HFF-Myc (cell line): ENCODE measurements at regions not wholly inside any gene's neighbourhood (a gene's known extent, or its start where the extent isn't known, plus 50 kb on each side); places are given as distances from the start of the nearest gene placed in this dataset.

Source experiments
- DNase-seq: peaks from one replicate; pipeline ENCODE4 v3.0.0-alpha.2; 2011; ENCODE audit warnings: low read depth; ENCODE audit errors: extremely low read depth
- H3K4me3 ChIP-seq: replicated peaks from 2 replicates; pipeline ENCODE4 v1.5.1; 2011; ENCODE audit warnings: low read depth, mild to moderate bottlenecking, control low read depth, low read length
- TF ChIP-seq, protein P1 (sequence below): IDR thresholded peaks from 2 replicates; pipeline ENCODE4 v1.5.1; 2012; ENCODE audit warnings: mild to moderate bottlenecking, low read depth, low read length, control low read depth; ENCODE audit errors: missing control alignments

DNA sequence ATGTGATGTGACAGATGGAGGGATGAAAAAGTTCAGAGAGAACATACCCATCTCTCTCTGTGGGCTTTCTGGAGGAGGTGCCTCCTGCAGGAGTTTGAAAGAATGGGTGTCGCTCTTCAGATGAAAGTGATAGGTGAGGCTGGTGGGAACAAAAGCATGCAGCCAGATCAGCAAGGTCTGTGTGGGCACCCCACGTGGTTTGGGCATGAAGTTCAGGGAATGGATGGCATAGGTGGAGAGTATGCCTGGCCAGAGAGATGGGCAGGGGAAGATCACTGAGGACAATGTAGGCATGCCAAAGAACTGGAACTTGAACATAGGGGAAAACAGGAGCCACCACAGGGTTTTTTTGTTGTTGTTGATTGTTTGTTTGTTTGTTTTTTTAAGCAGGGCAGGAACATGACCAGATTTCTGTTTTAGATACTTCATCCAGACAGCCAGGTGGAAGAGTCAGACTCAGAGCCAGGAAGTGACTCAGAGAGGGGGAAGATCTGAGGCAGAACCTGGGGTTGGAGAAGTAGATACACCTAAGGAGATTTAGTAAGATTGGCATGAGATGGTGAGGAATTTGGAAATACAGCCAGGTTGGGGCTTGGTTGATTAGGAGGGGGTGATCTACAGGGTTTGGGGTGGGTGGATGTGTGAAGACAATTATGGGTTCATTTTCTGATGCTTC, 64.8 kb upstream of the CLSTN2 start:
- TF ChIP-seq, protein P1, sequence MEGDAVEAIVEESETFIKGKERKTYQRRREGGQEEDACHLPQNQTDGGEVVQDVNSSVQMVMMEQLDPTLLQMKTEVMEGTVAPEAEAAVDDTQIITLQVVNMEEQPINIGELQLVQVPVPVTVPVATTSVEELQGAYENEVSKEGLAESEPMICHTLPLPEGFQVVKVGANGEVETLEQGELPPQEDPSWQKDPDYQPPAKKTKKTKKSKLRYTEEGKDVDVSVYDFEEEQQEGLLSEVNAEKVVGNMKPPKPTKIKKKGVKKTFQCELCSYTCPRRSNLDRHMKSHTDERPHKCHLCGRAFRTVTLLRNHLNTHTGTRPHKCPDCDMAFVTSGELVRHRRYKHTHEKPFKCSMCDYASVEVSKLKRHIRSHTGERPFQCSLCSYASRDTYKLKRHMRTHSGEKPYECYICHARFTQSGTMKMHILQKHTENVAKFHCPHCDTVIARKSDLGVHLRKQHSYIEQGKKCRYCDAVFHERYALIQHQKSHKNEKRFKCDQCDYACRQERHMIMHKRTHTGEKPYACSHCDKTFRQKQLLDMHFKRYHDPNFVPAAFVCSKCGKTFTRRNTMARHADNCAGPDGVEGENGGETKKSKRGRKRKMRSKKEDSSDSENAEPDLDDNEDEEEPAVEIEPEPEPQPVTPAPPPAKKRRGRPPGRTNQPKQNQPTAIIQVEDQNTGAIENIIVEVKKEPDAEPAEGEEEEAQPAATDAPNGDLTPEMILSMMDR, result no peak
- no peak for DNase-seq
- H3K4me3 ChIP-seq, result no peak overlapping the region

DNA sequence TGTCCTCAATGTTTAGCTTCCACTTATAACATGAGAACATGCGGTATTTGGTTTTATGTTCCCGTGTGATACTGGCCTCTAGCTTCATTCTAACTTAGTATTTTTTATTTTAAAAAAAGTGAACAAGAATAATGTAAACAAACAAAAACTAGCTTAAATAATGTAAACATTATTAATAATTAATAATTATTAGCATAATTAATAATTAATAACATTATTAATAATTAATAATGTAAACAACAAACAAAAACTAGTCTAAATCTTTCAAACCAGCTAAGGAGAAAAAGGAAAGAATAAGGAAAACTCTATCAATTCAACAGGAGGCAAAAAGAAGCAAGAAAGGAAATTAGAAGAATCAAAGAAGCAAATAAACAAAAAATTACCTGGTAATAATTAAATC, 66.2 kb upstream of the CLSTN2 start:
- TF ChIP-seq, protein P1, result no peak
- H3K4me3 ChIP-seq, result no peak overlapping the region
- DNase-seq, result no peak

DNA sequence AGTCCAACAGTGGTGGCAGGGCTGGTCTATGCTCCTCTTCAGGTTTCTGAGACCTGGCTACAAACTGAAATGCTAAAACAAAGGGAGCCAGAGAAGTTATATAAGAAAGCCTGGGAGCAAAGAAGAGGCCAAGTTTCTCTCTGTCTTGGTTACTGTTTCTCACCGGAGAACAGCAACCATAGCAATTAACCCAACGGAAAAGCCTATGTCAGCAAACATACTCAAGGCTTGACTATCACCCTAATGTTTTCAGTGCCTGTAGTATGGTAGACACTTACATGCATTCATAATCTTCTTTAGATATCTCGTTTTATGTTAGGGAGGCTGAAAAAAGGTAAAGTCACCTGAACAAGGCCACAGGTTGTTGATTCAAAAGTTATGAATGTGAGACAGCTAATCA, 86.3 kb upstream of the CLSTN2 start:
- TF ChIP-seq, protein P1, result no peak
- no peak overlapping the region for H3K4me3 ChIP-seq

DNA sequence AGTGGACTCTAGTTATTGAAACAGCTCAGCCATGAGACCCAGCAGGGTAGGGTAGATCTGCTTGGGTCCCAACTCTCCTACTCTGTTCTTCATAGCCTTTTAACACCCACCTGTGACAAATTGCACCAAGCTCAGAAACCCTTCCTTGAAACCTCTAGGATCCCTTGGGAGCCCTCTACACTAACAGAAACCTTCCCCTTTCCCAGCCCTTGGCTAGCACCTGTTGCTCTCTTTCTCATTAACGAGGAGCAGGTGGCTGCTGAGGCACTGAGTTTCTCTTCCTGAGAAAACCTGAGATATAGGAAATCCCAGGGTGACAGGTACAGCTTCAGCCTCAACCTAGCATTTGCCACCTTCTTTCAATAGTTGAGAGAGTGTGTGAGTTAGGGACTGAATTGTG, 88.3 kb upstream of the CLSTN2 start:
- H3K4me3 ChIP-seq, result no peak overlapping the region
- no peak for DNase-seq
- TF ChIP-seq, protein P1, result no peak

More for the DNA sequence above, 86.3 kb upstream of the CLSTN2 start:
- no peak for DNase-seq

DNA sequence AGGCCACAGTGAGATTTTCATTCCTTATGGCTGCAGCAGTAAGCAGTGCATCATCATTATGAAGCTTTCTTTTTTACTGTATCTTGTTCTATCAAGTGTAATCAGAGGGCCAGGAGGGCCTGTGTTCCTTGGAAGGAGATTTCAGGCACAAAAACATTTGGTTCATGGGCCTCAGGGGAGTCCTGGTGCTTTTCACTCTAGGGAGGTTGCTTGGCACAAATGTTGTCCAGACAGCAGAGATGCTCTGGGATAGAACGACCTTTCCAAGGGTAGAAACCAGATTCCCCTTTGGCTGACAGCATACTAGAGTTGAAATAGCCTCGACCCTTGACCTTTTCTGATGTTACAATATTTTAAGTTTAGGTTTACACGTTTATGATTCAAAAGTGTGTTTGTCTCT, 95.3 kb upstream of the CLSTN2 start:
- DNase-seq, result no peak
- TF ChIP-seq, protein P1, result no peak

DNA sequence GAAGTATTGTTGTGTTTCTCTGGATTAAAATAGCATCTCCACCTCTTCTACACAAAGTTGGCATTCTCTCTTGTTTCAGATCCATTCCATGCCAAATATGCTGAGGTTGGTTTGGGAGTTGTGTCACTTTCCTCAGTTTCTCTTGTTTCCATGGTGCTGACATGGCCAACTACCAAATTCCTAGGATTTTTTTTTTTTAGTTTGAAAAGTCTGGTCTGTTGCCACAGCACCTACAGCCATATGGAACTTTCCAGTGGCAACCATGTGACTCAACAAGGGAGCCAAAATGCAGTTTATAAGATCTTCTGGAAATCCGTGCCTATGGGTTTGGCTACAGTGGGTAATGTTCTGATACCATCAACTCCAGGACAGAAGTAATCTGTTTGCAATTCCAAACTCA, 96.0 kb upstream of the CLSTN2 start:
- no peak overlapping the region for H3K4me3 ChIP-seq
- TF ChIP-seq, protein P1, result no peak
- DNase-seq, result no peak

More for the DNA sequence above, 95.3 kb upstream of the CLSTN2 start:
- H3K4me3 ChIP-seq, result no peak overlapping the region

DNA sequence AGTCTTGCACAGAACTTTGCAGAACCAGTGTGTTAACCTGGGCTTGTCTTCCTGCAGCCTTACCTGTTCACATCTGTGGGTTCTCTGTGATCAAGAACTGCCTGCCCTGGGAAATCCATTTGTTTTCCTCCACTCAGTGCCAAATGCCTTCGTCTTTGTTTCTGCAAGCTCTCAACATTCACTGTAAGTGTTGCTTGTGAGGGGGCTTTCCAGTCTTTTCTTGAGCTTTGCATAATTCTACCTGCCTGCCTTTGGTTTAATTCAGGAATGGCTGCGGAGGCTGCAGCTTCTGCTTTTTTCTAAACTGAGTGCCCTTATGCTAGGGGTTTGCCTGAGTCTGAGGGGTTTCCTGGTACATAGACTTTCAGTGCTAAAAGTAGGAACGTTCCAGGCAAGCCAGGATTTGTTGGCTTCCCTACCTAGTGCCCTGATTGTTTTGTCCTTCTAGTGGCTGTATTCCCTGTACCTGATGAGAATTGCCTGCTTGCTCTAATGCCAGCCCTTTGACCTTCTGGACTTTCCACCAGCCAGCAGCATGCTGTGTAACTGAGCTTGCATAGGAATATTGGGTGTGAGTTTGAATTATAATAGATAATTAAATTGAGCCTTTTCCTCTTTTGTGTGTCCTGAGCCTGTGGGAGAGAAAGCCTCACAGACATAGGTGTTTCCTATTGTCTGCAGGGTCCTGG, 96.6 kb upstream of the CLSTN2 start:
- no peak for DNase-seq
- no peak overlapping the region for H3K4me3 ChIP-seq
- TF ChIP-seq, protein P1, result no peak
